NCI-H1092 treated with DMSO at 0.1 percent for 48 hours (cell line): ENCODE measurements at regions not wholly inside any gene's neighbourhood (a gene's known extent, or its start where the extent isn't known, plus 50 kb on each side); places are given as distances from the start of the nearest gene placed in this dataset.
"Not testable (repeated sequence)": the region's sequence is repeated elsewhere in the genome, so short reads cannot be mapped to it uniquely, and the experiment has no call there.

ENCODE experiments used
- DNase-seq: peaks from one replicate; lab custom pipeline; 2025; lab: John Stamatoyannopoulos, UW

GRCh38 chr18:78505851-78506461, 473.7 kb upstream of the SALL3 start:
- no peak for DNase-seq

DNA sequence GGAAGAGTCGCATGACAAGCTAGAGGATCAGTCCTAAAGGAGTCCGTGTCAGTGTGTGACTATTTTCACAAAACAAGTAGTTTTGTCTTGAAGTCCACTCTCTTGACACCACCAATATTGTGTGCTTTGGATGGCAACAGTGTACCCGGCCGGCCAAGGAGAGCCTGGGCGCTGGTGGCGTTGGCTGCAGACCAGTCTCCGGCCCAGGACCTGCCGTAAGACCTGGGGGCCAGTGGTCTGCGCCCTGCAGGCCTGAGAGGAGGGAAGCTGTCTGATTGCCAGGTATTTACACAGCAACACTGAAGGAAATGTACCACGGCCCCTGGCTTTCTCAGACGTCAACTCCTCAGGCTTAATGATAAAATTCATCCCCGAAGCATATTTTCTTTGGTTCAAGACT, 472.4 kb upstream of the SALL3 start:
- no peak for DNase-seq

DNA sequence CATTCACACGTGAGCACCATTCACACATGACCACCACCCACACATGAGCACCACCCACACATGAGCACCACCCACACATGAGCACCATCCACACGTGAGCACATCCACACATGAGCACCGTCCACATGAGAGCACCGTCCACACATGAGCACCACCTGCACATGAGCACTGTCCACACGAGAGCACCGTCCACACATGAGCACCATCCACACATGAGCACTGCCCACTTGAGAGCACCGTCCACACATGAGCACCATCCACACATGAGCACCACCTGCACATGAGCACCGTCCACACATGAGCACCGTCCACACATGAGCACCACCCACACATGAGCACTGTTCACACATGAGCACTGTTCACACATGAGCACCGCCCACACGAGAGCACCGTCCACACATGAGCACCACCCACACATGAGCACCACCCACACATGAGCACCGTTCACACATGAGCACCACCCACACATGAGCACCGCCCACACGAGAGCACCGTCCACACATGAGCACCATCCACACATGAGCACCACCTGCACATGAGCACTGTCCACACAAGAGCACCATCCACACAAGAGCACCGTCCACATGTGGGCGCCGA, 471.3 kb upstream of the SALL3 start:
- DNase-seq: not testable (repeated sequence)

DNA sequence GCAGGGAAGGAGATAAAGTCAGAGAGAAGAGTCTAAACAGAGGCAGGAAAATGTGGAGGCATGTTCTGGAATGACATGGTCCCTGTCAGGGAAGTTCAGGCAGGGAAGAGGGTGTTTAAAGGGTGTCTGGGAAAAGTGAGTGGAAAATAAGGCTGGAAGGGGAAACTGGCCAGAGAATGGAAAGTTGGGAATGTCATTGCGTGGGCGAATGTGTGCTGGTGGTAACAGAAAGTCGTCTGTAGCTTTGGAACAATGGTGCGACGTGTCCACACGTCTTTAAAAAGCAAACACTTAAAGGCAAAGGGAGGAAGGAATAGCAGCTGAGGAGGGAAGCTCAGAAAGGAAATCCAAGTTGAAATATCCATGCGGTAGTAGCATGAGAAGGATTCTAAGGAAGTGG, 469.5 kb upstream of the SALL3 start:
- no peak for DNase-seq

- DNase-seq: no peak
Observed at GRCh38 chr18:78510636-78511035, 469.0 kb upstream of the SALL3 start.

DNA sequence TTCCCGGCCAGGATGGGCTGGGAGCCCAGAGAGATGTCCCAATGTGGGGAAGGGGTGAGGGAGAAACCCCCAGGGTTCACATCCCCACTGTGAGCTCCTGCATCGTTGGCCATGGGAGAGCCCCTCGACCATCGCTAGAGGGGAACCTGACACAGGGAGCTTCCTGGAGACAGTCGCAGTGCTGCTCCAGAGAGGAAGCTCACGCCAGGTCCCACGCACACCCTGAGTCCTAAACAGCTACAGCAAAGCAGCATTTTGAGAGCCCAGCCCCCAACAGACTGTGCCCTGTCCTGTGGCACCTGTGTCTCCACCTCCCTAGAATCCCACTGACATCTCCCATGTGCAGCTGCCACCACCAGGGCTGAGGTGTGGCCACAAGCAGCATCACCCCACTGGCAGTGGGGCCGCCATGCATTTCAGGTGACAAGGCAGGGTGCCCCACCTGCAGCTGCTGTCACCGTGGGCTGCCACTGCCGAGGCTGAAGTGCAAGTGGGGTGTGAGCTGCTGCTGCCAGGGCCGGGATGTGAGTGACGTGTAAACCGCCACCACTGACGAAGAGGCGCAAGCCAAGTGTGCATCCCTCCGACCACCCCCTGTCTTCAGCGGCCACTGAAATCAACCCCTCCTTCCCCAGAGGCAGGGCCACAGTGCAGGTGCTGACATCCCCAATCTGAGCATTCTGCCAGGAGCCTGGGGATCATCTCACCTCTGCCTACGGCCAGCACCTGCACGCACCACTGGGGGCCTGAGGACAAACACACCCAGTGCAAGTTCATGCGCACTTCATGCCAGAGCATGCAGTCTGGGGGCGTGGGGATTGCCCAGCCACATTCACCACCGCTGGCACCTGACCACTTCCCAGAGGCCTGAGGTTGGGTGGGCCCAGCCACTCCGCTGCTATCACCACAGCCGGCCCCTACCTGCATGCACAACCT, 467.7 kb upstream of the SALL3 start:
- no peak for DNase-seq

GRCh38 chr18:78514910-78515670, 464.5 kb upstream of the SALL3 start:
- no peak for DNase-seq

DNA sequence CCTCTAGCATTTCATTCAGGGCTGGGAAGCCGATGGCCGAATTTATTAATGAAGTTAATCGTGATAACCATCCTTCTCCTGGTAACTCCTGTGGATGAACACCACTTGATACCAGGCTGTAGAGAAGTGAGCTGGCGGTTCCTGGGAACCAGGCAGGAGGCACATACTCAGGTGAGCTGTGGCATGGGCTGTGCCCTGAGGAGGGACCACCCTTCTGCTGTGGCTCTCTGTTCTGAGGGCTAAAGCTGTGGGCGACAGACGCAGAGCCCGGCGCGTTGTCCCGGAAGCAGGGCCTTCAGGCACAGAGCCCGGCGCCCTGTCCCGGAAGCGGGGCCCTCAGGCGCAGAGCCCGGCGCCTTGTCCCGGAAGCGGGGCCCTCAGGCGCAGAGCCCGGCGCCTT, 462.3 kb upstream of the SALL3 start:
- no peak for DNase-seq

DNA sequence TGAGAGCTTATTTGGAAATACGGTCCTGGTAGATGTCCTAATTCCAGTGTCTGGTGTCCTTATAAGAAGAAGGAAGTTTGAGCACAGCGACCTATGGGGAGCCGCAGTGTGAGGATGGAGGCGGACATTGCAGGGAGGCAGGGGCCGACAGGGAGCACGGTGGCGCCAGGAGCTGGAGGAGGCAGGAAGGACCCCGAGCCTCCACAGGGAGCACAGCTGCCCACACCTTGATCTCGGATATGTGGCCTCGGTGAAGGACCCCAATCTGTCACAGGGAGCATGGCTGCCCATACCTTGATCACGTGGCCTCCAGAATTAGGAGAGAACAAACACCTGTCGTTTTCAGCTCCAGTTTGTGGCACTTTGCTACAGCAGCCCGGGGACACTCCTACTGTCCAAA, 461.6 kb upstream of the SALL3 start:
- no peak for DNase-seq

DNA sequence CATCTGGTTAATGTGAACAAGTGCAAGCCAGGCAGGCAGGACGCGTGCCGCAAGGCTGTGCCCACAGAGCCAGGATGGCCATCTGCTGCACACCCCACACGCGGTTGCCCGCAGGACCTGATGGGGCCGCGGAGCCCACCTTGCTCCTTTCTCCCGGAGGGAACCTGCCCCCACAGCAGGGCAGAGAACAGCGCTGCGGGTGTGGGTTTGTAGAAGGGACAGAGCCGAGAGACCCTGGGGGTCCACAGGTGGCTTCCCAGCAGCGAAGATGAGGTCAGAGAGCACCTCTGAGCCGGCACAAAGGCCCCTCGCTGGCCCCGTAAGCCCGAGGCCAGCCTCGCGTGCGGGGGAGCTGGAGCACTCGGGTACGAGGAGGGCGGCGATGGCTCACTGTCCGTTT, 460.8 kb upstream of the SALL3 start:
- DNase-seq: no peak

GRCh38 chr18:78519394-78520062, 460.1 kb upstream of the SALL3 start:
- no peak for DNase-seq

- DNase-seq: no peak
Observed at GRCh38 chr18:78521136-78521535, 458.5 kb upstream of the SALL3 start.

DNA sequence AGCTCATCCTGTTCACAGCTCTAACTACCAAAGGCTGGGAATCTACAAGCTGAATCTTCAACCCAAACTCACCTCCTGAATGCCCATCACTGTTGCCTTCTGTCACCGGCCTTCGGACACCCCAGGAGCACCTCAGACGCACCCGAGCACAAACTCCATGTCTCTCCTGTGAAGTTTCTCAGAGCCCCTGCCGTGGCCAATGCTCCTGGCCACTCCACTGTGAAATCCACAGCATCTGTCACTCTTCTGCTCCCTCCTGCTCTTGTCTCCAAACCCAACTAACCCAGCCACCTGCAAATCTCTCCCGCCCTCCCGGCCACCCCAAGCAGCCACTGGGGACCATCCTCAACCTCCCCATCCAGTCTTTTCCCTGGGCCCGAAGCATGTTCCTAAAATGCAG, 457.9 kb upstream of the SALL3 start:
- no peak for DNase-seq

DNA sequence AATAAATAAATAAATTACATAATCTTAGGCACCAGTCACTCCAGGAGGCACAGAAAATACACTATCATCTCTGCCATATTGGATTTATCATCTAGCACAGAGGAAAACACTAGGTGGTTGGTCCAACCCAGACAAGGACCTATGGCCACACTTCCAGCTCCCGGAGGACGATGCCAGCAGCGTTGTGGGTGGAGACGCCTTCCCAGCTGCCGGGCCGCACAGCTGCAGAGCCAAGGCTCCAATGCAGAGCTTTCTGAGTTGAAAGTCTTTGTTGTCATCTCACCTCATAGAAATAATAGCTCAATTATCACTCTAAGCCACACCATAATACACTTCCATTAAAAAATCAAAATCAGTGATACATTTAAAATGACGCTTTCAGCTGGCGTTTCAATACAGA, 457.1 kb upstream of the SALL3 start:
- DNase-seq: no peak

GRCh38 chr18:78523850-78524249, 455.8 kb upstream of the SALL3 start:
- no peak for DNase-seq

- DNase-seq: no peak
Observed at GRCh38 chr18:78525366-78526111, 454.1 kb upstream of the SALL3 start.

- no peak for DNase-seq
Observed at GRCh38 chr18:78526275-78526674, 453.3 kb upstream of the SALL3 start.

DNA sequence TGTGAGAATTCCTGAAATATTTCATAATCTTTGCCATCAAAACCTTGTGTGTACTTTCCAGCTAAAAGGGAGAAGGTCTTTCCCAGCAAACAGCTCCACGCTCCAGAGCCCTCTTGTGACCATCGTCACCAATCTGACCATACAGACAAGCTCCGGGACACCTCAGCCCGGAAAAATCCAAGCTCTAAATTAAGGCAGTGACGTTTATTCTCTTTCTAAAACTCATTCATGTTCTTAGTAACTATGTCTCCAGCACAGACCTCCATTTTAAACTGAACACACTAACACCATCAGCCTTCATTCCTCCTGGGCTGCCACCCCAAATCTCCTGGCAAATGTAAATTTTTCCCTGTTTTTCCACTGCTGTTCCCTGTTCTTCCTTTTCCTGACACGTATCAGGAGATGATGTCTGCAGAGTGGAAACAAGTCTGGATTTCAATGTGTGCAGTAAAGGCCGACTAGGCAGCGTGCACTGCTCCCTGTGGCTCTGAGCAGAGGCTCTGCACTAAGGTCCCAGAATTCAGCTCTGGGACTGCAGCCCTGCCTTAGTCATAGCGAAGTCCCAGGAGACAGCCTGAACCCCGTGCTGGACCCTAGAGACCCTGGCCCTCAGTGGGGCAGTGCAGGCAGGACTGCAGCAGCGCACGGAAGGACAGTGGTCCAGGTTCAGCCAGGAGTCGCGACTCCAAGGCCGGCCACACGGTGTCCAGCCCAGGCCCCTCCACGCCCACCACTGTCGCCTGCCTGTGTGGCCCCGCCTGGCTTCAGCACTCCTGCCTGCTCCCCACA, 452.5 kb upstream of the SALL3 start:
- no peak for DNase-seq

DNA sequence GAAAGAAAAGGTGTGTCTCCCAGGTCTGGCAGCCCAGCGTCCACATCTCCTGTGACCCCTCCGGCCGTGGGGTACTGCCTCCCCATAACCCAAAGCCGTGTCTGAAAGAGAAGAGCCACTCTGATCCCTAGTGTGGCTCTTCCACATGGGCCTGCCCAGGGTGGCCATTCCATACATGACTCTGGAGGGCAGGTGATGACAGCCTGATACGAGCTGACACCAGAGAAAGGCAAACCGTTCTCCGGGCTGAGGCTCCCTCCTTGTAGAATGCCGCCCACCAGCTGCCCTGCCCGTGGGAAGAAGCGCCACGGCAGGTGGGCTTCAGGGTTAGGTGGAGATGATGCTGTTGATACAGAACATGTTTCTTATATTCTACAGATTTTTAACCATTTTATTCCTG, 451.6 kb upstream of the SALL3 start:
- no peak for DNase-seq
